ENCODE measurements at regions not wholly inside any gene's neighbourhood (a gene's known extent, or its start where the extent isn't known, plus 50 kb on each side); places are given as distances from the start of the nearest gene placed in this dataset.
A peak's percentile ranks its signal among the peaks of the same experiment; 100 is the strongest.

GRCh38 chr2:120464448-120464931 is 118.6 kb downstream of the INHBB start (continued):
- TF ChIP-seq BCL3 (CRISPR knock-in tag; IDR thresholded peaks at IDR 0.05) (no peak), ZFP1 (CRISPR knock-in tag; IDR thresholded peaks at IDR 0.05) (no peak), ARID2 (CRISPR knock-in tag; IDR thresholded peaks at IDR 0.05; ENCODE audit: borderline replicate concordance) (no peak), MYC (CRISPR knock-in tag; IDR thresholded peaks at IDR 0.05; ENCODE audit: borderline replicate concordance) (0 out of 2 replicates have a peak, but pooled peaks have one; percentile 35), ZNF841 (CRISPR knock-in tag; IDR thresholded peaks at IDR 0.05; ENCODE audit: borderline replicate concordance) (no peak), ZFYVE20 (CRISPR knock-in tag; IDR thresholded peaks at IDR 0.05; ENCODE audit: borderline replicate concordance, low read depth) (no peak), HDAC6 (IDR thresholded peaks at IDR 0.05; ENCODE audit: low read depth, low read length) (no peak), GABPB1 (CRISPR knock-in tag; IDR thresholded peaks at IDR 0.05) (no peak; the same call in 1 of the 2 replicates), RBM22 (optimal IDR thresholded peaks at IDR 0.05; ENCODE audit: low read length) (no peak), SMARCC2 (IDR thresholded peaks at IDR 0.05) (no peak), NR2F2 (IDR thresholded peaks at IDR 0.05; ENCODE audit: borderline replicate concordance, low read depth) (no peak), ZEB1 (IDR thresholded peaks at IDR 0.05; ENCODE audit: insufficient replicate concordance, low read depth) (no peak), PAXIP1 (CRISPR knock-in tag; conservative IDR thresholded peaks at IDR 0.05) (no peak), CEBPZ (IDR thresholded peaks at IDR 0.05; ENCODE audit: low read length) (no peak), TCF12 (IDR thresholded peaks at IDR 0.05) (no peak), TCF12 (CRISPR knock-in tag; IDR thresholded peaks at IDR 0.05) (no peak), CCAR2 (optimal IDR thresholded peaks at IDR 0.05; ENCODE audit: low read depth, low read length) (no peak), TEAD3 (CRISPR knock-in tag; optimal IDR thresholded peaks at IDR 0.05; ENCODE audit: borderline replicate concordance) (no peak), PRDM15 (CRISPR knock-in tag; IDR thresholded peaks at IDR 0.05) (0 out of 2 replicates have a peak, but pooled peaks have one; percentile 13), POGZ (CRISPR knock-in tag; IDR thresholded peaks at IDR 0.05) (no peak)
